ENCODE measurements at regions not wholly inside any gene's neighbourhood (a gene's known extent, or its start where the extent isn't known, plus 50 kb on each side); places are given as distances from the start of the nearest gene placed in this dataset.
A peak's percentile ranks its signal among the peaks of the same experiment; 100 is the strongest.
"Not testable (repeated sequence)": the region's sequence is repeated elsewhere in the genome, so short reads cannot be mapped to it uniquely, and the experiment has no call there.

DNA sequence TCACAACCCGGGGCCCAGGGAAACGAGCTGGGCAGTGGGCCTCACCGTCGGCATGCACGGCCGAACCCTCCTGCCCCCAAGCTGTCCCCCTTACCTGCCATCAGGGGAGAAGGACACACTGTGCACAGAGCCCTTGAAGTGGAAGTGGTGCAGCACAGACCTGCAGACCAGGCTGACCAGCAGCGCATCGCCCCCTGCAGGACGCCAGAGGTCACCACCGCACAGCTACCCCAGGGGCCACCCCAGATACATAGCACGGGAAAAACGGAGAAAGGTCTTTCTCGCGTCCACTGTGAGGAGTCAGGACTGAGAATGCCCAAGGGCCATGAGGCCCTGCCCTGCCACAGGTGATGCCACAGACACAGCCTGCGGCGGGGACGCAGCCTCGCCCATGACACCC is 5373.7 kb upstream of the TPTE start:
- FAIRE-seq; H3K36me3 ChIP-seq (ENCODE audit: control insufficient read depth, insufficient read depth, low read length); DNase-seq (ENCODE audit: low read depth); H3K4me3 ChIP-seq (ENCODE audit: low read depth, low read length); H3K27me3 ChIP-seq (ENCODE audit: control insufficient read depth, insufficient read depth, low read length): not testable (repeated sequence)
- TF ChIP-seq, protein P1, sequence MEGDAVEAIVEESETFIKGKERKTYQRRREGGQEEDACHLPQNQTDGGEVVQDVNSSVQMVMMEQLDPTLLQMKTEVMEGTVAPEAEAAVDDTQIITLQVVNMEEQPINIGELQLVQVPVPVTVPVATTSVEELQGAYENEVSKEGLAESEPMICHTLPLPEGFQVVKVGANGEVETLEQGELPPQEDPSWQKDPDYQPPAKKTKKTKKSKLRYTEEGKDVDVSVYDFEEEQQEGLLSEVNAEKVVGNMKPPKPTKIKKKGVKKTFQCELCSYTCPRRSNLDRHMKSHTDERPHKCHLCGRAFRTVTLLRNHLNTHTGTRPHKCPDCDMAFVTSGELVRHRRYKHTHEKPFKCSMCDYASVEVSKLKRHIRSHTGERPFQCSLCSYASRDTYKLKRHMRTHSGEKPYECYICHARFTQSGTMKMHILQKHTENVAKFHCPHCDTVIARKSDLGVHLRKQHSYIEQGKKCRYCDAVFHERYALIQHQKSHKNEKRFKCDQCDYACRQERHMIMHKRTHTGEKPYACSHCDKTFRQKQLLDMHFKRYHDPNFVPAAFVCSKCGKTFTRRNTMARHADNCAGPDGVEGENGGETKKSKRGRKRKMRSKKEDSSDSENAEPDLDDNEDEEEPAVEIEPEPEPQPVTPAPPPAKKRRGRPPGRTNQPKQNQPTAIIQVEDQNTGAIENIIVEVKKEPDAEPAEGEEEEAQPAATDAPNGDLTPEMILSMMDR (IDR thresholded peaks at IDR 0.05; ENCODE audit: insufficient read depth, low read length, severe bottlenecking) = peak; percentile 2

DNA sequence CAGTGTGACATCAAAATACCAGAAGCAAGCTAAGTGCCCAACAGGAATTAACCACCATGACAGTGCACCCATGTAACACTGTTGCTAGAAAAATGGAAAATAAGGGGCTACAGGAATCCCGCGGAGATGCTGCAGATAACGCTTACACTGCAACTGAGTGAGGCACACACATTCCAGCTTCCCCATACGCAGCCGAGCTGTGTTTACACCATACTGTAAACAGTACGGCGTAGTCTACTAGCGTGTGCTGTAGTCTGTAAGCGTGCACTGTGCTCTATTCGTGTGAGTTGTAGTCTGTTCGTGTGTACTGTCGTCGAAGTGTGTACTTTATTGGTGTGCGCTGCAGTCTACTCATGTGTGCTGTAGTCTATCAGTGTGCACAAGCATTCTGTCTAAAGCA is 5372.2 kb upstream of the TPTE start:
- H3K36me3 ChIP-seq (ENCODE audit: control insufficient read depth, insufficient read depth, low read length); DNase-seq (ENCODE audit: low read depth); H3K27me3 ChIP-seq (ENCODE audit: control insufficient read depth, insufficient read depth, low read length); H3K4me3 ChIP-seq (ENCODE audit: low read depth, low read length); FAIRE-seq: not testable (repeated sequence)

DNA sequence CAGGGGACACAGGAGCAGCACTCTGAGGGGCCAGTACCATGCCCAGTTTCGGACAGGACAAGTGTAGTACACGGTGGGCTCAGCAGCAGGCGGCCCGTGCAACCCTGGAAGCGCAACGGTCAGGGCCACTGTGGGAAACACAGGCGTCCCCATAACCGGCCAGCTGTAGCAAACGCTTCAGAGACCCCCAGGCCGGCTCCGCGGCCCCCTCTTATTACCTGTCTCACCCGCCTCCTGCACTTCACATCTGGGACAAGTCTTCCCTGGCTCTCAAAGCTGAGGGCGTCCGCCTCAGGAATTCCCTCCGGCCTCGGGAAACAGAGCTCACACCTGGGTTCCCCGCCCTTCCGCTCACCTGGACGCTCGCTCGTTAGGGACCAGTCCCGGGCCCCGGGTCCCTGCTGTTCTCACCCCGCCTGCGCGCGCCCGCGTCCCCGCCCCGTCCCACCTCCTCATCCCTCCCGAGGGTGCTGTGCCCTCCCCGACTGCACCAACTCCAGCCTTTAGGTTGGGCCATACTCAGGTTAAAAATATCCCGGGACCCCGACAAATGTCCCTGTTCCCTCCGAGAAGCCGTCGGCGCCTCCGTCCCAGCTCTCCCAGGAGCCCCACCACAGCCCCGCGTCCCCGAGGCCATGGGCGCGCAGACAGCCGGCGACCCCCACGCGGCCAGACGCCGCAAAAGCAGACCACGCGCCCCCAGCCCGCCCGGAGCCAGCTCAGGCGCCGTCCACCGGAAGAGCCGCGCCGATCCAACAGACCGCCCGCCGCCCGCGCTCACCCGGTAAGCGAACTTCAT is 5367.3 kb upstream of the TPTE start:
- not testable (repeated sequence) for FAIRE-seq; H3K27me3 ChIP-seq (ENCODE audit: control insufficient read depth, insufficient read depth, low read length); DNase-seq (ENCODE audit: low read depth); H3K36me3 ChIP-seq (ENCODE audit: control insufficient read depth, insufficient read depth, low read length)
- H3K4me3 ChIP-seq (ENCODE audit: low read depth, low read length) = peak overlapping the region; percentile 38

DNA sequence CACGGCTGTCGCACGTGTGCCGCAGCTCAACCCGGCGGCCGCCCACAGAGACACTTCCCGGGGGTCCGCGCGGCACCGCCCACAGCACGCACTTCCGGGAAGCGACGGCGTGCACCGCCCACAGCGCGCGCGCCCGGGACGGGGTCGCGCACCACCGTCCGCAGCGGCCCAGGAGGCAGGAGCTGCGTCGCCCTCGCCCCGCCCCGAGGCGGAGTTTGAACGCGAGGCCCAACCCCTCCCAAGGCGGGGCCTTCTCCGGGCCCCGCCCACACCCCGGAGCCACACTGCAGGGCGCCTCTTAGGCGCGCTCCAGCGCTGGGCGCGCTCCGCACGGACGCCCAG is 5366.8 kb upstream of the TPTE start:
- H3K27me3 ChIP-seq (ENCODE audit: control insufficient read depth, insufficient read depth, low read length); H3K36me3 ChIP-seq (ENCODE audit: control insufficient read depth, insufficient read depth, low read length); H3K4me3 ChIP-seq (ENCODE audit: low read depth, low read length); FAIRE-seq: not testable (repeated sequence)
- peak; percentile 46 for DNase-seq (ENCODE audit: low read depth)

DNA sequence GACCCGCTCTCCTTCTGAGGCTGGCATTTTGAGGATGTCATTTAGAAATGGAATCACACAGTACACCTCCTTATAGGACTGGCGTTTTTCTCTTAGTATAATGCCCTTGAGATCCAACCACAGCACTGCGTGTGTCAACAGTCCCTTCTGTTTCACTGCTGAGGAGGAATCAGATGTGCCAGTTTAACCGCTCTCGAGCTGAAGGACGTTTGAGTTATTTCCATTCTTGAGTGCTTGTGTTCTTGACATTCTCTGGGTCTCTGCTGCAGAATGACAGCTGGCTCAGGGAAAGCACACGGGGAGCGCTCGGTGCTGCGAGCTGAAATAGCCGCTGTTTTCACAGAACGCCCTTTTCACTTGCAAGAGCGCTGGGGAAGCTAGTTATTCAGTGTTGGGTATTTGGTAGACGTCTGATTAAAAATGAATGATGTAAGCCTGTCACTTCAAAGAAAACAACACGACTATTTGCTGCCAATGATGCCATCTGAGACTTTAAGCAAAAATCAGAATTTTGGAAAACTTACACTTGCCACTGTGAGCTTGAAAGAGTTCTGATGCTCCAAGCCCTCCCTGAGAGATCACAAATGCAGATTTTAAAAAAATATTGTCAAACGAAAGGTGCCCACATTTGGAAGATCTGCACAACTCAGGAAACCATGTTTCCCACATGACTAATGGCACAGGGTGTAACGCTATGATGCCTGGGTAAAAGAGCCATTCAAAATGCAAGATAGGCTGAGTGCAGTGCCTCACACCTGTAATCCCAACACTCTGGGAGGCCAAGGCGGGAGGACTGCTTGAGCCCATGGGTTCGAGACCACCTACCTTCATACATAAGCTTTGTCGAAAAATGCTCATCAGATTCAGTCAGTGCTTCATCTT is 5358.4 kb upstream of the TPTE start:
- not testable (repeated sequence) for H3K36me3 ChIP-seq (ENCODE audit: control insufficient read depth, insufficient read depth, low read length); H3K4me3 ChIP-seq (ENCODE audit: low read depth, low read length); DNase-seq (ENCODE audit: low read depth); FAIRE-seq; H3K27me3 ChIP-seq (ENCODE audit: control insufficient read depth, insufficient read depth, low read length)

DNA sequence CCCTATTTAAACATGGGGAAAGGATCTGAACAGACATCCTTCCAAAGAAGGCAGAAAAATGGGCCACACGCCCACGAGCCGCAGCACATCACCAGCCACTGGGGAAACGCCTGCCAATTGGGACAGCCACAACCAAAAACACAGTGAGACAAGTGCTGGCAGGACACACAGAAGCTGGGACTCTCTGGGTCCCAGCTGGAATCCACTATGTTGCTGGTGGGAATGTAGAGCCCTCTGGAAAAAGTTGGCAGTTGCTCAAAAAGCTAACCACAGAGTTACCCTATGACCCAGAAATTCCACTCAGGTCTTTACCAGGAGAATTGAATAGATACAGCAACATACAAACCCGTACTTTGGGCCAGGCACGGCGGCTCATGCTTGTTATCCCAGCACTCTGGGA is 5355.6 kb upstream of the TPTE start:
- H3K4me3 ChIP-seq (ENCODE audit: low read depth, low read length); DNase-seq (ENCODE audit: low read depth); H3K27me3 ChIP-seq (ENCODE audit: control insufficient read depth, insufficient read depth, low read length); H3K36me3 ChIP-seq (ENCODE audit: control insufficient read depth, insufficient read depth, low read length); FAIRE-seq: not testable (repeated sequence)
